Right lobe of liver (tissue), 6 donors: ENCODE measurements at regions not wholly inside any gene's neighbourhood (a gene's known extent, or its start where the extent isn't known, plus 50 kb on each side); places are given as distances from the start of the nearest gene placed in this dataset.

Source experiments
- ATAC-seq, 4 donors: fragments of 200-7000 bp; cut with Tn5 transposase; one replicate each; pipeline ENCODE4 v1.9.1; 2020; ENCODE audit warnings: mild to moderate bottlenecking in 4 of 4, moderate library complexity in 4 of 4
- DNase-seq, 3 donors: peaks; one replicate each; pipeline ENCODE4 v3.0.0-alpha.2; 2020
- H3K27ac ChIP-seq, 3 donors: fragments of 200-600 bp; one replicate each; pipeline ENCODE4 v1.8.0; 2022
- H3K27me3 ChIP-seq, 2 donors: fragments of 200-600 bp; one replicate each; pipeline ENCODE4 v1.8.0; 2022
- H3K36me3 ChIP-seq, 4 donors: fragments of 200-600 bp; sonication (generic) in 1 of 4; one replicate each; pipeline versions ENCODE4 v1.5.1 to v1.8.0; 2017 to 2022; ENCODE audit warnings: control low read depth in 1 of 4
- H3K4me1 ChIP-seq, 4 donors: fragments of 200-600 bp; sonication (generic) in 1 of 4; one replicate each; pipeline versions ENCODE4 v1.5.1 to v1.8.0; 2017 to 2022; ENCODE audit warnings: control low read depth in 1 of 4
- H3K4me3 ChIP-seq, 3 donors: fragments of 200-600 bp; one replicate each; pipeline ENCODE4 v1.8.0; 2022
- H3K9me3 ChIP-seq, 4 donors: fragments of 200-600 bp; sonication (generic) in 1 of 4; one replicate each; pipeline versions ENCODE4 v1.5.1 to v1.8.0; 2017 to 2022; ENCODE audit warnings: control low read depth in 1 of 4
- POLR2A ChIP-seq: fragments of 450-650 bp; IDR thresholded peaks from one replicate; pipeline ENCODE4 v1.6.1; 2017; ENCODE audit warnings: antibody characterized with exemption, mild to moderate bottlenecking
- WGBS: methylation state at CpG from one replicate; pipeline ENCODE4 v1.1.6; 2018; ENCODE audit warnings: low coverage, low lambda C conversion rate; ENCODE audit not compliant: insufficient coverage; ENCODE audit errors: missing lambda C conversion rate; 5-methylcytosine and 5-hydroxymethylcytosine counted together
- intact Hi-C, 2 donors: fragments of 100-400 bp; cut with DNase I; formaldehyde crosslinking; loops; one replicate each; pipeline versions ENCODE4 v1.11.2 to v1.14.1; 2022
- TF ChIP-seq, protein P1 (sequence below), 4 donors: fragments of 200-600 bp in 3 of 4; fragments of 450-650 bp in 1 of 4; IDR thresholded peaks; one replicate each; pipeline versions ENCODE4 v1.5.1 to v1.8.0; 2016 to 2022; ENCODE audit warnings: antibody characterized with exemption in 4 of 4, mild to moderate bottlenecking in 2 of 4
- donor health status: DM: no; HTN: yes; CAD: no.
- donor health status: DM: no; HTN: no; CAD: no.
- donor health status: DM: no; HTN: no; CAD: no.
- donor health status: DM: no; HTN: yes; CAD: no.
- donor health status: DM: no; HTN: yes; CAD: no.

DNA sequence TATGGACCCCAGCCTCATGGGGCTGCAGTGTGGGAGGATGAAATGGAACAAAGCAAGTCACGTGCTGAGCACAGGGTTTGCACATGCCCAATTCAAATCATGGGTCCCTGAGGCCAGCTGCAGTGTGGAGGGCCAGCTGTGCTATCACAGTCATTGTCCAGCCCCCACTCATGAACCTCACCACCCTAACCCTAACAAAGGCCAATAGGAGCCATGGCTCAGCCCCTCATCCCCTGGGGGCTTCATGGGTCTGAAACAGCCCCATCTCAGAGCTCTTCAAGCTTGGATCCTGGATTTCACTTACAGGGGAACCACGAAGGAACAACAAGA is 125.6 kb upstream of the MAFB start:
- no peak for DNase-seq
- H3K4me3 ChIP-seq, result no peak overlapping the region
- no peaks in the 10 kb centered on the region for H3K9me3 ChIP-seq
- WGBS, result 82% methylated on average over 1 of the region's 2 CpGs
- no peaks in the 10 kb centered on the region for H3K27me3 ChIP-seq
- TF ChIP-seq POLR2A, result no peak
- TF ChIP-seq, protein P1, sequence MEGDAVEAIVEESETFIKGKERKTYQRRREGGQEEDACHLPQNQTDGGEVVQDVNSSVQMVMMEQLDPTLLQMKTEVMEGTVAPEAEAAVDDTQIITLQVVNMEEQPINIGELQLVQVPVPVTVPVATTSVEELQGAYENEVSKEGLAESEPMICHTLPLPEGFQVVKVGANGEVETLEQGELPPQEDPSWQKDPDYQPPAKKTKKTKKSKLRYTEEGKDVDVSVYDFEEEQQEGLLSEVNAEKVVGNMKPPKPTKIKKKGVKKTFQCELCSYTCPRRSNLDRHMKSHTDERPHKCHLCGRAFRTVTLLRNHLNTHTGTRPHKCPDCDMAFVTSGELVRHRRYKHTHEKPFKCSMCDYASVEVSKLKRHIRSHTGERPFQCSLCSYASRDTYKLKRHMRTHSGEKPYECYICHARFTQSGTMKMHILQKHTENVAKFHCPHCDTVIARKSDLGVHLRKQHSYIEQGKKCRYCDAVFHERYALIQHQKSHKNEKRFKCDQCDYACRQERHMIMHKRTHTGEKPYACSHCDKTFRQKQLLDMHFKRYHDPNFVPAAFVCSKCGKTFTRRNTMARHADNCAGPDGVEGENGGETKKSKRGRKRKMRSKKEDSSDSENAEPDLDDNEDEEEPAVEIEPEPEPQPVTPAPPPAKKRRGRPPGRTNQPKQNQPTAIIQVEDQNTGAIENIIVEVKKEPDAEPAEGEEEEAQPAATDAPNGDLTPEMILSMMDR (IDR thresholded peaks at IDR 0.05), result no peak
- H3K4me1 ChIP-seq, result no peaks in the 10 kb centered on the region
- no peak overlapping the region for H3K27ac ChIP-seq
- intact Hi-C loops, result no loop called here
- ATAC-seq, result no peak
- no peaks in the 10 kb centered on the region for H3K36me3 ChIP-seq

DNA sequence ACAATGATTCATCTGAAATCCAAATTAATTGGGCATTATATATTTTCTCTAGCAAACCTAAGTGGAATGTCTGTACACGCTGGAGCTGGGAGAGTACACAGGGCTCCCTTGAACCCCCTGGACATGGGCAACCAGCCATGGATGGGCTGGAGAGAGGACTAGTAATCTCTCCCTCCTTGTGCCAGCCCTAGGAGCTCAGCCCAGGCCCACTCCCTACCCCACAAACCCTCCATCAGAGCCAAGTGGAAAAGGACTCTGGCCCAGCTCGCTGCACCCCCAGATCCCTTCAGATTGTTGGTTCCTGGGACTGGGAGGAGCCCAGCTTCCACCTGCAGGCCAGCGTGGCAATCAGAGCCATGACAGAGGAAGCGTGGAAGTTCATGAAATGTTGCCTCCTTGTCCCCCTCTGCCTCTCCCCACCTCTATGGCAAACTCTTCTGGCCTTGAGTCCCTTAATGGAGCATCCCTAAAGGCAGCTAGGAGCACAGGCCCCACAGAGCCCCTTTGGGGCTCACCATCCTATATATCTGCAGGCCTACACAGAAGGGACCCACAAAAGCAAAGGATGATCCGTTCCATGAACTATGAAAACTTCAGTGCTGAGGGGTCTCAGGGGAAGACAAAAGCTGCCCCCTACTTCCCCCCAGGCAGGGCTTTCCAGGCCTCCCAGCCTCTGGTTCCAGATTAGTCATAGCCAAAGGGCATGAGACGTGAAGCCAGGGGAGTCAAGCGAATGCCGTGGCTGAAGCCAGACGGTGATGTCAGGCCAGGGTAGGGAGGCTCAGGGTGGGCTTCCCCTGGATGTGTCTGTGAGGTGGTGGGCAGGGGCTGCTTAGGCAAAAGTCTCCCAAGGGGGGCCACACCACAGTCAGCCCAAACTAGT is 126.4 kb upstream of the MAFB start:
- intact Hi-C loops, result no loop called here
- no peak for ATAC-seq
- Histone ChIP-seq H3K9me3 (no peaks in the 10 kb centered on the region), H3K4me1 (no peaks in the 10 kb centered on the region), H3K27ac (no peak overlapping the region), H3K36me3 (no peaks in the 10 kb centered on the region), H3K27me3 (no peaks in the 10 kb centered on the region), H3K4me3 (no peak overlapping the region)
- TF ChIP-seq, protein P1 (IDR thresholded peaks at IDR 0.05), result no peak
- no peak for TF ChIP-seq POLR2A
- WGBS, result 81% methylated on average over 6 of the region's 9 CpGs
- DNase-seq, result no peak

DNA sequence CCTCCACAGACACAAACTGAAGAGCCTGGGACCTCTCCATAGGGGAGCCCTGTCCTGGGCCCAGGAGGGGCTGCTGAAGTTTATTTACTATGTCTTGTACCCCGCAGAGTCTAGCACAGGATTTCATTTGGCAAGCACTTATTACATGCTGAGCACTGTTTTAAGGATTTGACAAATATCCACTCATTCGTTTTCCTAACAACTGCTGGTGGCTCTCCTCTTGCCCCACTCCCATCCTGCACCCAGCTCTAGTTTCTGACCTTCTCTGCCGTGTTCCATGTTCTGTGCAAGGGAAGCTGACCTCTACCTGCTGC is 127.0 kb upstream of the MAFB start:
- no peaks in the 10 kb centered on the region for H3K27me3 ChIP-seq
- no peaks in the 10 kb centered on the region for H3K9me3 ChIP-seq
- no peak for DNase-seq
- ATAC-seq, result no peak
- 73% methylated on average over 3 of the region's 3 CpGs for WGBS
- H3K36me3 ChIP-seq, result no peaks in the 10 kb centered on the region
- TF ChIP-seq POLR2A, result no peak
- TF ChIP-seq, protein P1 (IDR thresholded peaks at IDR 0.05), result no peak
- H3K27ac ChIP-seq, result no peak overlapping the region
- intact Hi-C loops, result no loop called here
- H3K4me1 ChIP-seq, result no peaks in the 10 kb centered on the region
- H3K4me3 ChIP-seq, result no peak overlapping the region

DNA sequence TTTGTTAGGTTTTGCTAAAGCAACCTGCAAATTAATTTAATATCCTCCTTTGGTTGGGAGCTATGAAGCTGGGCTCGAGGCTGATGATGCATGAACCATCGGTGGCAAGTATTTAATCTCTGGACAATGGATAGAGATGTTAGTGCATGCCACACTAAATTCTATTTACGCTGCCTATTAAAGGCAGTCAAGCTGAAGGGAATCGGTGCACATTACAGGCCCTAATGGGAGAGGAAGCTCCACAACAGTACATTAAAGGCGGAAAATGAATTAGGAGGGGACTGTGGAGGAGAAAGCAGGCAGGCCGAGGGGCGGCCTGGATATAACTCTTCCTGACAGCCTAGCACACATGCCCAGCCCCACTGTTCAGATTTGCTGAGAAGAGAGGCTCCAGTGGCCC is 132.4 kb upstream of the MAFB start:
- no peak for TF ChIP-seq POLR2A
- TF ChIP-seq, protein P1 (IDR thresholded peaks at IDR 0.05), result no peak
- DNase-seq (no peak), ATAC-seq (no peak)
- WGBS, result 75% methylated on average over 6 of the region's 7 CpGs
- H3K4me3 ChIP-seq, result no peak overlapping the region
- H3K36me3 ChIP-seq, result no peaks in the 10 kb centered on the region
- no peak overlapping the region for H3K27ac ChIP-seq
- intact Hi-C loops, result no loop called here
- H3K9me3 ChIP-seq, result no peaks in the 10 kb centered on the region
- H3K4me1 ChIP-seq, result no peaks in the 10 kb centered on the region
- H3K27me3 ChIP-seq, result no peaks in the 10 kb centered on the region

DNA sequence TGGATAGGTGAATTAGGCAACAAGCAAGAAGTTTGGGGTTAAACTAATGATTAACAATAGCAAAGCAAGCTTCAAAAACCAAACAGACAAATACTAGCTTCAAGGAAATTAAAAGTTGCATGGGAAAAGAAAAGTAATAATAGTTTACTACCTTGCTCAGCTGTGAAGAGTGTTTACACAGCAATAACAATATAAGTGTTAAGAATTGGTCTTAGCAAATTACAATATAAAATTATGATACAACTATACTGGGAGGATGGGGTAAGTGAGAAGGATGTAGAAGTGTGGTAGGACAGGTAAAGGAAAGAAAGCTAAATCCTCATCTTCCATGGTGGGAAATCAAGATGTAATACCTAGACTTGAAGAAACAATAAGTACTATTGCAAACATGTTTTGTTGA is 137.7 kb upstream of the MAFB start:
- no peak for DNase-seq
- Histone ChIP-seq H3K4me1 (no peaks in the 10 kb centered on the region), H3K4me3 (no peak overlapping the region), H3K9me3 (no peaks in the 10 kb centered on the region), H3K27ac (no peak overlapping the region), H3K36me3 (no peaks in the 10 kb centered on the region), H3K27me3 (no peaks in the 10 kb centered on the region)
- TF ChIP-seq POLR2A, result no peak
- TF ChIP-seq, protein P1 (IDR thresholded peaks at IDR 0.05), result no peak
- intact Hi-C loops, result no loop called here
- no peak for ATAC-seq
